PC-3 (cell line): ENCODE measurements at regions not wholly inside any gene's neighbourhood (a gene's known extent, or its start where the extent isn't known, plus 50 kb on each side); places are given as distances from the start of the nearest gene placed in this dataset.

Source experiments
- ATAC-seq: fragments of 200-7000 bp; cut with Tn5 transposase; 2 replicates; pipeline ENCODE4 v1.9.1; 2020; ENCODE audit warnings: mild to moderate bottlenecking, moderate library complexity
- BruUV-seq: library from RNA; stranded (reverse); fragments of 400-500 nt; replicated peaks from 2 replicates; lab custom pipeline; 2021; lab: Mats Ljungman, UMichigan
- CTCF ChIA-PET: fragments of 300-600 bp; sonication (Branson Sonifier 250); formaldehyde crosslinking; loops from one replicate; lab custom pipeline; 2022; ENCODE audit warnings: antibody characterized with exemption; lab: Charles Lee
- POLR2A ChIA-PET: fragments of 300-600 bp; sonication (Branson Sonifier 250); formaldehyde crosslinking; loops from one replicate; lab custom pipeline; 2022; ENCODE audit warnings: antibody characterized with exemption; ENCODE audit not compliant: unreplicated experiment; lab: Charles Lee
- DNase-seq: peaks from one replicate; pipeline ENCODE4 v3.0.0-alpha.2; 2015
- H2AFZ ChIP-seq: fragments of 300-600 bp; sonication (generic); 2 replicates; pipeline ENCODE4 v1.6.0; 2016; ENCODE audit warnings: antibody characterized with exemption, low read length
- H3F3A ChIP-seq: fragments of 300-600 bp; sonication (generic); one replicate; pipeline ENCODE4 v1.6.0; 2017; ENCODE audit warnings: antibody characterized with exemption, low read length, control low read depth, mild to moderate bottlenecking; ENCODE audit not compliant: unreplicated experiment
- H3K27ac ChIP-seq: fragments of 300-600 bp; sonication (generic); 2 replicates; pipeline ENCODE4 v1.5.1; 2016; ENCODE audit warnings: mild to moderate bottlenecking, low read length
- H3K27me3 ChIP-seq: fragments of 300-600 bp; sonication (generic); 2 replicates; pipeline ENCODE4 v1.6.1; 2016; ENCODE audit warnings: low read length, mixed read lengths
- H3K36me3 ChIP-seq: fragments of 300-600 bp; sonication (generic); 2 replicates; pipeline ENCODE4 v1.6.1; 2016; ENCODE audit warnings: low read depth, mixed run types, low read length, mixed read lengths
- H3K4me1 ChIP-seq: fragments of 300-600 bp; sonication (generic); 2 replicates; pipeline ENCODE4 v1.5.1; 2016; ENCODE audit warnings: low read length; ENCODE audit not compliant: insufficient read depth
- H3K4me2 ChIP-seq: fragments of 300-600 bp; sonication (generic); 2 replicates; pipeline ENCODE4 v1.6.0; 2016; ENCODE audit warnings: low read length
- H3K4me3 ChIP-seq: fragments of 300-600 bp; sonication (generic); 2 replicates; pipeline ENCODE4 v1.5.1; 2016; ENCODE audit warnings: mild to moderate bottlenecking, low read length, mixed read lengths
- H3K79me2 ChIP-seq: fragments of 300-600 bp; sonication (generic); 2 replicates; pipeline ENCODE4 v1.6.1; 2017; ENCODE audit warnings: low read length, mixed read lengths
- H3K9ac ChIP-seq: fragments of 300-600 bp; sonication (generic); 2 replicates; pipeline ENCODE4 v1.6.0; 2016; ENCODE audit warnings: mild to moderate bottlenecking, low read length
- H3K9me2 ChIP-seq: fragments of 300-600 bp; sonication (generic); replicated peaks from 2 replicates; pipeline ENCODE4 v1.6.1; 2016; ENCODE audit warnings: mixed run types, low read length, mixed read lengths
- H3K9me3 ChIP-seq: fragments of 300-600 bp; sonication (generic); 2 replicates; pipeline ENCODE4 v1.6.1; 2016; ENCODE audit warnings: low read length, mixed read lengths
- H4K20me1 ChIP-seq: fragments of 300-600 bp; sonication (generic); 2 replicates; pipeline ENCODE4 v1.6.1; 2016; ENCODE audit warnings: low read length, mixed read lengths
- CTCF ChIP-seq: fragments of 300-600 bp; sonication (generic); conservative IDR thresholded peaks from 2 replicates; pipeline ENCODE4 v1.5.1; 2017; ENCODE audit warnings: antibody characterized with exemption, low read depth, mild to moderate bottlenecking, low read length
- EZH2 ChIP-seq: fragments of 300-600 bp; sonication (generic); IDR thresholded peaks from one replicate; pipeline ENCODE4 v1.6.1; 2017; ENCODE audit warnings: antibody characterized with exemption, mild to moderate bottlenecking, low read length; ENCODE audit not compliant: unreplicated experiment
- EZH2phosphoT487 ChIP-seq: fragments of 300-600 bp; sonication (generic); IDR thresholded peaks from 2 replicates; pipeline ENCODE4 v1.6.1; 2018; ENCODE audit warnings: mild to moderate bottlenecking, antibody characterized with exemption, low read length, borderline replicate concordance
- intact Hi-C: fragments of 100-400 bp; cut with micrococcal nuclease; formaldehyde crosslinking; loops from 2 replicates; pipeline ENCODE4 v1.9.0; 2023

- H3K36me3 ChIP-seq, result no peaks in the 10 kb centered on the region
- H3K4me1 ChIP-seq, result no peaks in the 10 kb centered on the region
- H3K9me2 ChIP-seq, result no peaks in the 10 kb centered on the region
- H3K9ac ChIP-seq, result no peak overlapping the region
- BruUV-seq, result no TSS peak
- CTCF ChIA-PET, result no interaction called here
- DNase-seq, result no peak
- no peak overlapping the region for H3K27ac ChIP-seq
- H3K4me3 ChIP-seq, result no peak overlapping the region
- intact Hi-C loops, result no loop called here
- no peaks in the 10 kb centered on the region for H3K79me2 ChIP-seq
- no peaks in the 10 kb centered on the region for H4K20me1 ChIP-seq
- no peak for ATAC-seq
- peaks cover 37% of the 10 kb centered on the region for H3K9me3 ChIP-seq
- TF ChIP-seq EZH2 (no peak), CTCF (no peak), EZH2phosphoT487 (no peak)
- H3K27me3 ChIP-seq, result no peaks in the 10 kb centered on the region
- POLR2A ChIA-PET, result no interaction called here
- H2AFZ ChIP-seq, result no peak overlapping the region
- no peaks in the 10 kb centered on the region for H3F3A ChIP-seq
- H3K4me2 ChIP-seq, result no peak overlapping the region
Measured at GRCh38 chr17:52537421-52537820, 378.9 kb upstream of the CA10 start.

GRCh38 chr17:52536489-52536888 lies 378.0 kb upstream of the CA10 start:
- H2AFZ ChIP-seq, result no peak overlapping the region
- peaks cover 42% of the 10 kb centered on the region for H3K9me3 ChIP-seq
- DNase-seq, result no peak
- CTCF ChIA-PET, result no interaction called here
- no peaks in the 10 kb centered on the region for H3K79me2 ChIP-seq
- H3K4me1 ChIP-seq, result no peaks in the 10 kb centered on the region
- H3F3A ChIP-seq, result no peaks in the 10 kb centered on the region
- H3K27ac ChIP-seq, result no peak overlapping the region
- H4K20me1 ChIP-seq, result no peaks in the 10 kb centered on the region
- no peak overlapping the region for H3K4me3 ChIP-seq
- intact Hi-C loops, result no loop called here
- H3K9ac ChIP-seq, result no peak overlapping the region
- no peaks in the 10 kb centered on the region for H3K36me3 ChIP-seq
- H3K27me3 ChIP-seq, result no peaks in the 10 kb centered on the region
- H3K4me2 ChIP-seq, result no peak overlapping the region
- BruUV-seq, result no TSS peak
- no peak for ATAC-seq
- H3K9me2 ChIP-seq, result no peaks in the 10 kb centered on the region
- POLR2A ChIA-PET, result no interaction called here
- TF ChIP-seq EZH2 (no peak), CTCF (no peak), EZH2phosphoT487 (no peak)

- Histone ChIP-seq H3K9me3 (peaks cover 28% of the 10 kb centered on the region), H3K4me3 (no peak overlapping the region), H3K36me3 (no peaks in the 10 kb centered on the region), H3K9ac (no peak overlapping the region), H3K4me1 (no peaks in the 10 kb centered on the region), H4K20me1 (no peaks in the 10 kb centered on the region), H2AFZ (no peak overlapping the region), H3K4me2 (no peak overlapping the region), H3K27ac (no peak overlapping the region), H3K27me3 (no peaks in the 10 kb centered on the region), H3K79me2 (no peaks in the 10 kb centered on the region), H3F3A (no peaks in the 10 kb centered on the region), H3K9me2 (no peaks in the 10 kb centered on the region)
- POLR2A ChIA-PET, result no interaction called here
- TF ChIP-seq EZH2 (no peak), EZH2phosphoT487 (no peak), CTCF (no peak)
- no peak for ATAC-seq
- CTCF ChIA-PET, result no interaction called here
- intact Hi-C loops, result no loop called here
- no peak for DNase-seq
- BruUV-seq, result no TSS peak
Measured at GRCh38 chr17:52532373-52532772, 373.9 kb upstream of the CA10 start.
